HEK293 (cell line): ENCODE measurements at regions not wholly inside any gene's neighbourhood (a gene's known extent, or its start where the extent isn't known, plus 50 kb on each side); places are given as distances from the start of the nearest gene placed in this dataset.

Experiments
- CTCF ChIA-PET: fragments of 350-600 bp; formaldehyde crosslinking; extraction: SDS; loops from one replicate; lab custom pipeline; 2021; ENCODE audit warnings: antibody characterized with exemption; lab: Yijun Ruan, JAX
- POLR2A ChIA-PET: fragments of 300-600 bp; formaldehyde crosslinking; extraction: SDS; loops from one replicate; lab custom pipeline; 2020; ENCODE audit warnings: antibody characterized with exemption, inconsistent platforms; lab: Yijun Ruan, JAX
- H3K27ac ChIP-seq: fragments of 200-500 bp; sonication (Bioruptor generic); 2 replicates; pipeline ENCODE4 v1.5.1; 2014; ENCODE audit warnings: low read depth, low read length, control low read depth, inconsistent platforms; ENCODE audit errors: extremely low read depth
- H3K36me3 ChIP-seq, 2 experiments: fragments of 200-500 bp in 1 of 2; sonication (Bioruptor generic) in 1 of 2; 1 replicate in 1 of 2; 2 replicates in 1 of 2; pipeline ENCODE4 v1.5.1; 2014 to 2017; ENCODE audit warnings: inconsistent platforms in 2 of 2, low read length in 2 of 2; ENCODE audit not compliant: control insufficient read depth in 2 of 2, insufficient read depth in 1 of 2
- H3K4me1 ChIP-seq: fragments of 200-500 bp; sonication (Bioruptor generic); 2 replicates; pipeline ENCODE4 v1.5.1; 2014; ENCODE audit warnings: mild to moderate bottlenecking, low read length, inconsistent platforms; ENCODE audit not compliant: control insufficient read depth, insufficient read depth
- H3K4me3 ChIP-seq: 2 replicates; pipeline ENCODE4 v1.5.1; 2011; ENCODE audit warnings: low read depth, mild to moderate bottlenecking, control low read depth, low read length, moderate library complexity
- H3K9me3 ChIP-seq: fragments of 200-500 bp; sonication (Bioruptor generic); 2 replicates; pipeline ENCODE4 v1.5.1; 2014; ENCODE audit warnings: low read depth, low read length, inconsistent platforms; ENCODE audit not compliant: control insufficient read depth, insufficient read depth
- ELK4 ChIP-seq: IDR thresholded peaks from 2 replicates; pipeline ENCODE4 v1.6.1; 2011; ENCODE audit warnings: mild to moderate bottlenecking, low read depth, low read length, borderline replicate concordance
- PRDM4 ChIP-seq: fragments of 450-650 bp; formaldehyde crosslinking; IDR thresholded peaks from 2 replicates; pipeline ENCODE4 v1.5.1; 2017; ENCODE audit warnings: missing biosample characterization, missing genetic modification characterization
- SALL2 ChIP-seq: fragments of 450-650 bp; formaldehyde crosslinking; IDR thresholded peaks from 2 replicates; pipeline ENCODE4 v1.5.0; 2017; ENCODE audit warnings: missing biosample characterization, mild to moderate bottlenecking, missing genetic modification characterization, borderline replicate concordance
- SP3 ChIP-seq: fragments of 450-650 bp; formaldehyde crosslinking; IDR thresholded peaks from 2 replicates; pipeline ENCODE4 v1.5.1; 2016; ENCODE audit warnings: missing biosample characterization, missing genetic modification characterization
- ZBTB10 ChIP-seq: fragments of 450-650 bp; formaldehyde crosslinking; IDR thresholded peaks from 2 replicates; pipeline ENCODE4 v1.5.1; 2016; ENCODE audit warnings: missing biosample characterization, missing genetic modification characterization
- ZBTB11 ChIP-seq: fragments of 450-650 bp; formaldehyde crosslinking; conservative IDR thresholded peaks from 2 replicates; pipeline ENCODE4 v1.5.1; 2016; ENCODE audit warnings: low read depth, missing biosample characterization, missing genetic modification characterization
- ZBTB26 ChIP-seq: fragments of 450-650 bp; formaldehyde crosslinking; optimal IDR thresholded peaks from 2 replicates; pipeline ENCODE3; 2016; ENCODE audit warnings: missing biosample characterization, mild to moderate bottlenecking, missing genetic modification characterization
- ZNF175 ChIP-seq: fragments of 450-650 bp; formaldehyde crosslinking; IDR thresholded peaks from 2 replicates; pipeline ENCODE4 v1.5.1; 2016; ENCODE audit warnings: missing biosample characterization, missing genetic modification characterization
- ZNF211 ChIP-seq: fragments of 450-650 bp; formaldehyde crosslinking; IDR thresholded peaks from 2 replicates; pipeline ENCODE4 v1.5.1; 2016; ENCODE audit warnings: low read depth, missing biosample characterization, missing genetic modification characterization
- ZNF223 ChIP-seq: fragments of 450-650 bp; formaldehyde crosslinking; IDR thresholded peaks from 2 replicates; pipeline ENCODE4 v1.5.1; 2016; ENCODE audit warnings: missing biosample characterization, missing genetic modification characterization
- ZNF274 ChIP-seq, 2 experiments: fragments of 200-500 bp in 1 of 2; fragments of 450-650 bp in 1 of 2; sonication (Bioruptor generic) in 1 of 2; formaldehyde crosslinking in 1 of 2; IDR thresholded peaks; 2 replicates each; pipeline versions ENCODE4 v1.5.1 to v1.6.1; 2014 to 2016; ENCODE audit warnings: borderline replicate concordance in 1 of 2, inconsistent platforms in 1 of 2, low read length in 1 of 2, missing biosample characterization in 1 of 2, missing genetic modification characterization in 1 of 2
- ZNF501 ChIP-seq: fragments of 450-650 bp; formaldehyde crosslinking; IDR thresholded peaks from 2 replicates; pipeline ENCODE4 v1.5.1; 2016; ENCODE audit warnings: missing biosample characterization, missing genetic modification characterization
- ZNF514 ChIP-seq: fragments of 450-650 bp; formaldehyde crosslinking; IDR thresholded peaks from 2 replicates; pipeline ENCODE4 v1.5.1; 2016; ENCODE audit warnings: missing biosample characterization, missing genetic modification characterization
- ZNF521 ChIP-seq: fragments of 450-650 bp; formaldehyde crosslinking; IDR thresholded peaks from 2 replicates; pipeline ENCODE4 v1.5.1; 2017; ENCODE audit warnings: missing biosample characterization, mild to moderate bottlenecking, missing genetic modification characterization
- ZNF530 ChIP-seq: fragments of 450-650 bp; formaldehyde crosslinking; IDR thresholded peaks from 2 replicates; pipeline ENCODE4 v1.5.1; 2016; ENCODE audit warnings: low read depth, missing biosample characterization, missing genetic modification characterization
- ZNF596 ChIP-seq: fragments of 450-650 bp; IDR thresholded peaks from 2 replicates; pipeline ENCODE4 v1.5.0; 2018; ENCODE audit warnings: missing biosample characterization, mild to moderate bottlenecking, missing genetic modification characterization, moderate library complexity
- ZNF645 ChIP-seq: fragments of 450-650 bp; formaldehyde crosslinking; IDR thresholded peaks from 2 replicates; pipeline ENCODE4; 2016; ENCODE audit warnings: missing biosample characterization, missing genetic modification characterization
- ZNF654 ChIP-seq: fragments of 450-650 bp; formaldehyde crosslinking; IDR thresholded peaks from 2 replicates; pipeline ENCODE4 v1.5.1; 2016; ENCODE audit warnings: low read depth, missing biosample characterization, missing genetic modification characterization
- ZNF768 ChIP-seq: fragments of 450-650 bp; formaldehyde crosslinking; IDR thresholded peaks from 2 replicates; pipeline ENCODE4 v1.5.1; 2018; ENCODE audit warnings: missing biosample characterization, mild to moderate bottlenecking, missing genetic modification characterization

- TF ChIP-seq ZBTB26 (no peak), ELK4 (no peak)
- TF ChIP-seq, all 188 proteins: peak for 0
Measured at GRCh38 chr2:163138947-163139346, 300.4 kb upstream of the KCNH7 start (continued).

- no peak for TF ChIP-seq ZNF501 (tag by site-specific recombination)
- no peak for TF ChIP-seq ZNF211 (tag by site-specific recombination)
- TF ChIP-seq ZNF596 (tag by site-specific recombination) = no peak
- no peak for TF ChIP-seq ZNF768 (tag by site-specific recombination)
- no peak for TF ChIP-seq ZNF521
- TF ChIP-seq SP3 (tag by site-specific recombination) = no peak
- no peak for TF ChIP-seq ZNF514 (tag by site-specific recombination)
- TF ChIP-seq ZNF223 (tag by site-specific recombination) = no peak
- no peak for TF ChIP-seq ZNF654
- no peak for TF ChIP-seq ZNF530
- TF ChIP-seq ZNF175 = no peak
- TF ChIP-seq ZBTB10 (tag by site-specific recombination) = no peak
- TF ChIP-seq, all 188 proteins: peak for 0
- Histone ChIP-seq H3K27ac (no peak overlapping the region), H3K9me3 (no peaks in the 10 kb centered on the region), H3K4me3 (no peak overlapping the region), H3K4me1 (no peaks in the 10 kb centered on the region), H3K36me3 (no peaks in the 10 kb centered on the region)
- POLR2A ChIA-PET = no interaction called here
- CTCF ChIA-PET = interaction anchor here (2.5 kb wide), 1 partner anchor 243 kb away, joined by 13 read pairs; no protein-coding TSS in a partner anchor
Measured at GRCh38 chr2:163135256-163135655, 296.7 kb upstream of the KCNH7 start.

GRCh38 chr2:163133602-163134001 lies 295.0 kb upstream of the KCNH7 start:
- Histone ChIP-seq H3K4me3 (no peak overlapping the region), H3K9me3 (no peaks in the 10 kb centered on the region), H3K36me3 (no peaks in the 10 kb centered on the region), H3K4me1 (no peaks in the 10 kb centered on the region), H3K27ac (no peak overlapping the region)
- ChIA-PET CTCF (interaction anchor here (0.7 to 2.5 kb wide), 5 partner anchors 22 to 294 kb away, joined by 3 to 13 read pairs (median 4); no protein-coding TSS in a partner anchor), POLR2A (no interaction called here)
- no peak for TF ChIP-seq ZNF645 (tag by site-specific recombination)
- no peak for TF ChIP-seq SALL2 (tag by site-specific recombination)
- TF ChIP-seq ELK4 = no peak
- no peak for TF ChIP-seq ZNF274 (IDR thresholded peaks at IDR 0.05; ENCODE audit: low read length)
- no peak for TF ChIP-seq ZNF274 (tag by site-specific recombination; IDR thresholded peaks at IDR 0.05; ENCODE audit: borderline replicate concordance)
- no peak for TF ChIP-seq ZBTB11 (tag by site-specific recombination)
- no peak for TF ChIP-seq PRDM4 (tag by site-specific recombination)
